SK-N-SH (cell line): ENCODE measurements at regions not wholly inside any gene's neighbourhood (a gene's known extent, or its start where the extent isn't known, plus 50 kb on each side); places are given as distances from the start of the nearest gene placed in this dataset.

Source experiments
- CTCF ChIP-seq: fragments of 200-600 bp; sonication (generic); IDR thresholded peaks from 2 replicates; pipeline ENCODE4 v1.6.1; 2017; ENCODE audit warnings: antibody characterized with exemption, mild to moderate bottlenecking, moderate library complexity
- RCOR1 ChIP-seq: fragments of 150-350 bp; IDR thresholded peaks from 2 replicates; pipeline ENCODE4 v1.6.1; 2017; ENCODE audit warnings: antibody characterized with exemption, low read length
- SMC3 ChIP-seq: IDR thresholded peaks from 2 replicates; pipeline ENCODE4 v1.6.1; 2012; ENCODE audit warnings: low read depth, low read length, improper control_type of control experiment
- TAF1 ChIP-seq: IDR thresholded peaks from 2 replicates; pipeline ENCODE4 v1.6.1; 2012; ENCODE audit warnings: low read depth, mild to moderate bottlenecking, low read length, moderate library complexity, borderline replicate concordance
- TCF12 ChIP-seq: IDR thresholded peaks from 2 replicates; pipeline ENCODE4 v1.4.0; 2012
- TF ChIP-seq, protein P1 (sequence below): fragments of 150-350 bp; IDR thresholded peaks from 2 replicates; pipeline ENCODE4 v1.6.1; 2017; ENCODE audit warnings: antibody characterized with exemption, low read length, low read depth, borderline replicate concordance
- TF ChIP-seq, protein P2 (sequence below): IDR thresholded peaks from 2 replicates; pipeline ENCODE4 v1.6.1; 2012; ENCODE audit warnings: mild to moderate bottlenecking, low read depth, low read length, moderate library complexity

DNA sequence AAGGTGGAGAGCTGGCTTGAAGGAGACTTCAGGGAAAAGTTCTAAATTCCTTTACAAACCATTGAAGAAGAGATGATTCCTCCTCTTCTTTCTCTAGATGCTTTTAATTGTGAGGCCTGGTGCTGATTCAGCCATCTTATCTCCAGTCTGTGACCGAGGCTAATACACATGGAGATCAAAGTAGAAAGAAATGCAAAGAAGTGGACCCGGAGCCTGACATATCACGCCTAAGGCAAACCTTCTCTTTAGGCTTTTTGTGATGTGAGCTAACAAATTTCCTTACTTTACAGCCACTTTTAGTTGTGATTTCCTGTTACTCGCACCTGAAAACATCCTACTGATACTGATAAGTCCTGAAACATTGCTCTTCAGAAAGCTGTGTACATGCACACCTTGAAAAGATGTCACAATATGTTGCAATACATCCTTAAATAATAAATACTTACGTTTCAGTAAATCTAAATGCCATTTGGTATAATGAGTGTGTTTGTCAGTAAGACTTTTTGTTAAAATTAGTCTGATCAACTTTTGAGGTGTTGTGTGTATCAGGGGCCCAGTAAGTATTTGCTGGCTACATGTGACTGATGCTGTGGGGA is 192.4 kb downstream of the BAMBI start:
- no peak for TF ChIP-seq CTCF
- TF ChIP-seq, protein P1, sequence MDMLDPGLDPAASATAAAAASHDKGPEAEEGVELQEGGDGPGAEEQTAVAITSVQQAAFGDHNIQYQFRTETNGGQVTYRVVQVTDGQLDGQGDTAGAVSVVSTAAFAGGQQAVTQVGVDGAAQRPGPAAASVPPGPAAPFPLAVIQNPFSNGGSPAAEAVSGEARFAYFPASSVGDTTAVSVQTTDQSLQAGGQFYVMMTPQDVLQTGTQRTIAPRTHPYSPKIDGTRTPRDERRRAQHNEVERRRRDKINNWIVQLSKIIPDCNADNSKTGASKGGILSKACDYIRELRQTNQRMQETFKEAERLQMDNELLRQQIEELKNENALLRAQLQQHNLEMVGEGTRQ, result no peak
- TF ChIP-seq RCOR1, result no peak
- no peak for TF ChIP-seq TAF1
- TF ChIP-seq, protein P2, sequence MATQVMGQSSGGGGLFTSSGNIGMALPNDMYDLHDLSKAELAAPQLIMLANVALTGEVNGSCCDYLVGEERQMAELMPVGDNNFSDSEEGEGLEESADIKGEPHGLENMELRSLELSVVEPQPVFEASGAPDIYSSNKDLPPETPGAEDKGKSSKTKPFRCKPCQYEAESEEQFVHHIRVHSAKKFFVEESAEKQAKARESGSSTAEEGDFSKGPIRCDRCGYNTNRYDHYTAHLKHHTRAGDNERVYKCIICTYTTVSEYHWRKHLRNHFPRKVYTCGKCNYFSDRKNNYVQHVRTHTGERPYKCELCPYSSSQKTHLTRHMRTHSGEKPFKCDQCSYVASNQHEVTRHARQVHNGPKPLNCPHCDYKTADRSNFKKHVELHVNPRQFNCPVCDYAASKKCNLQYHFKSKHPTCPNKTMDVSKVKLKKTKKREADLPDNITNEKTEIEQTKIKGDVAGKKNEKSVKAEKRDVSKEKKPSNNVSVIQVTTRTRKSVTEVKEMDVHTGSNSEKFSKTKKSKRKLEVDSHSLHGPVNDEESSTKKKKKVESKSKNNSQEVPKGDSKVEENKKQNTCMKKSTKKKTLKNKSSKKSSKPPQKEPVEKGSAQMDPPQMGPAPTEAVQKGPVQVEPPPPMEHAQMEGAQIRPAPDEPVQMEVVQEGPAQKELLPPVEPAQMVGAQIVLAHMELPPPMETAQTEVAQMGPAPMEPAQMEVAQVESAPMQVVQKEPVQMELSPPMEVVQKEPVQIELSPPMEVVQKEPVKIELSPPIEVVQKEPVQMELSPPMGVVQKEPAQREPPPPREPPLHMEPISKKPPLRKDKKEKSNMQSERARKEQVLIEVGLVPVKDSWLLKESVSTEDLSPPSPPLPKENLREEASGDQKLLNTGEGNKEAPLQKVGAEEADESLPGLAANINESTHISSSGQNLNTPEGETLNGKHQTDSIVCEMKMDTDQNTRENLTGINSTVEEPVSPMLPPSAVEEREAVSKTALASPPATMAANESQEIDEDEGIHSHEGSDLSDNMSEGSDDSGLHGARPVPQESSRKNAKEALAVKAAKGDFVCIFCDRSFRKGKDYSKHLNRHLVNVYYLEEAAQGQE, result no peak
- TF ChIP-seq SMC3, result no peak
- TF ChIP-seq TCF12, result no peak
